Endothelial cell (in vitro differentiated cells): ENCODE measurements at regions not wholly inside any gene's neighbourhood (a gene's known extent, or its start where the extent isn't known, plus 50 kb on each side); places are given as distances from the start of the nearest gene placed in this dataset.

Experiments used
- DNase-seq: peaks from one replicate; pipeline ENCODE4 v3.0.0; 2021; ENCODE audit warnings: low spot score
- H3K27ac Mint-ChIP-seq: one replicate; pipeline ENCODE4 v1.8.0; 2021; ENCODE audit warnings: mixed read lengths, inconsistent platforms; ENCODE audit not compliant: unreplicated experiment
- H3K27me3 Mint-ChIP-seq: one replicate; pipeline ENCODE4 v1.8.0; 2021; ENCODE audit warnings: mild to moderate bottlenecking, moderate library complexity, mixed read lengths, inconsistent platforms; ENCODE audit not compliant: unreplicated experiment
- H3K36me3 Mint-ChIP-seq: one replicate; pipeline ENCODE4 v1.8.0; 2021; ENCODE audit warnings: mild to moderate bottlenecking, low read depth, mixed read lengths, inconsistent platforms; ENCODE audit not compliant: unreplicated experiment
- H3K4me1 Mint-ChIP-seq: one replicate; pipeline ENCODE4 v1.8.0; 2021; ENCODE audit warnings: mild to moderate bottlenecking, mixed read lengths, inconsistent platforms; ENCODE audit not compliant: unreplicated experiment
- H3K4me3 Mint-ChIP-seq: one replicate; pipeline ENCODE4 v1.8.0; 2021; ENCODE audit warnings: mild to moderate bottlenecking, mixed read lengths, inconsistent platforms; ENCODE audit not compliant: unreplicated experiment
- H3K9me3 Mint-ChIP-seq: one replicate; pipeline ENCODE4 v1.8.0; 2021; ENCODE audit warnings: mixed read lengths, inconsistent platforms; ENCODE audit not compliant: unreplicated experiment
- TF ChIP-seq, protein P1 (sequence below): fragments of 200-600 bp; sonication (generic); IDR thresholded peaks from one replicate; pipeline ENCODE4 v1.5.0; 2021; ENCODE audit warnings: antibody characterized with exemption; ENCODE audit not compliant: unreplicated experiment

DNA sequence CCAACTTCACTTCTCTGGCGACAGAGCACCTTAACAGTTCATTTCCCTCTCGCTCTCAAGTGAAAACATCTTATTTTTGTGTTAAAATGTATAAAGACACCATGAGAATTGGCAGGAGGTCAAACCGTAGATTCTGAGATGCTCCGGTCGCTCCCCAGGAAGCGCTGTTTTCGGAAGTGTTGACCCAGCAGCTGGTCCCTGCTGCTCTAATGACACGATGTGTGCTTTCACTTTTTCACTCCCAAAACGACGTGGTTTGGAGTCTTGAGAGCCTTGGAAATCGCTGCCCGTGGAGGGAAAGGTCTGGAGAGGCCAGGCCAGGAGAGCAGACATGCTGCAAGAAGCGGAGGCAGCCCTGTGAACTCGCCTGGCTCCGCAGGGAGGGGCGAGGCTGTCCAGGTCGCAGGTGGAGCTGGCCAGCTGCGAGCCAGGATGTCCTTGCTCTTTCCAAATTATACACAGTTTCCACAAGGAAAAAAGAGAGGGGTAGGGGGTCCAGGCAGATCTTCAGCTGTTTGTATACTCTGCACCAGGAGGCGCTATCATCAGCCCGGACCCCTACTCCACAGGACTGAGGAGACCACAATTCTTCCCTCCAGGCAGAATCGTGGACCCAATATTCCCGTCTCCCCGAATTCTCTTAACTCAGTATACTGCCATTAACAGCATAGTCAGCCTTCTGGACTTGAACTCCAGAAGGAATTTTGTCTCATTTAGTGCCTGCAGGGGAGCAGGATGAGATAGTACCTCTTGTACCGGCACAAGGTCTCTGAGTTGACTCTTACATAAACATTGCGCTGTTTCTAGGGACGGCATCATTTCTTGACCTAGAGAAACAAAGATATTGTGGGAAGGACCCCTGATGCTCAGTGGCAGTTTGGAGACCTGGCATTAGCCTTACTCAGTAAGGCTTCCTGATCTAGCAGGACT is 248.6 kb upstream of the ANKRD55 start:
- Mint-ChIP-seq H3K27ac (peak overlapping the region; percentile 88), H3K4me3 (peak overlapping the region; percentile 86), H3K9me3 (no peaks in the 10 kb centered on the region), H3K4me1 (peaks cover 27% of the 10 kb centered on the region), H3K27me3 (no peaks in the 10 kb centered on the region), H3K36me3 (peaks cover 2% of the 10 kb centered on the region)
- peak; percentile 52 for DNase-seq
- TF ChIP-seq, protein P1, sequence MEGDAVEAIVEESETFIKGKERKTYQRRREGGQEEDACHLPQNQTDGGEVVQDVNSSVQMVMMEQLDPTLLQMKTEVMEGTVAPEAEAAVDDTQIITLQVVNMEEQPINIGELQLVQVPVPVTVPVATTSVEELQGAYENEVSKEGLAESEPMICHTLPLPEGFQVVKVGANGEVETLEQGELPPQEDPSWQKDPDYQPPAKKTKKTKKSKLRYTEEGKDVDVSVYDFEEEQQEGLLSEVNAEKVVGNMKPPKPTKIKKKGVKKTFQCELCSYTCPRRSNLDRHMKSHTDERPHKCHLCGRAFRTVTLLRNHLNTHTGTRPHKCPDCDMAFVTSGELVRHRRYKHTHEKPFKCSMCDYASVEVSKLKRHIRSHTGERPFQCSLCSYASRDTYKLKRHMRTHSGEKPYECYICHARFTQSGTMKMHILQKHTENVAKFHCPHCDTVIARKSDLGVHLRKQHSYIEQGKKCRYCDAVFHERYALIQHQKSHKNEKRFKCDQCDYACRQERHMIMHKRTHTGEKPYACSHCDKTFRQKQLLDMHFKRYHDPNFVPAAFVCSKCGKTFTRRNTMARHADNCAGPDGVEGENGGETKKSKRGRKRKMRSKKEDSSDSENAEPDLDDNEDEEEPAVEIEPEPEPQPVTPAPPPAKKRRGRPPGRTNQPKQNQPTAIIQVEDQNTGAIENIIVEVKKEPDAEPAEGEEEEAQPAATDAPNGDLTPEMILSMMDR, result peak; percentile 47

DNA sequence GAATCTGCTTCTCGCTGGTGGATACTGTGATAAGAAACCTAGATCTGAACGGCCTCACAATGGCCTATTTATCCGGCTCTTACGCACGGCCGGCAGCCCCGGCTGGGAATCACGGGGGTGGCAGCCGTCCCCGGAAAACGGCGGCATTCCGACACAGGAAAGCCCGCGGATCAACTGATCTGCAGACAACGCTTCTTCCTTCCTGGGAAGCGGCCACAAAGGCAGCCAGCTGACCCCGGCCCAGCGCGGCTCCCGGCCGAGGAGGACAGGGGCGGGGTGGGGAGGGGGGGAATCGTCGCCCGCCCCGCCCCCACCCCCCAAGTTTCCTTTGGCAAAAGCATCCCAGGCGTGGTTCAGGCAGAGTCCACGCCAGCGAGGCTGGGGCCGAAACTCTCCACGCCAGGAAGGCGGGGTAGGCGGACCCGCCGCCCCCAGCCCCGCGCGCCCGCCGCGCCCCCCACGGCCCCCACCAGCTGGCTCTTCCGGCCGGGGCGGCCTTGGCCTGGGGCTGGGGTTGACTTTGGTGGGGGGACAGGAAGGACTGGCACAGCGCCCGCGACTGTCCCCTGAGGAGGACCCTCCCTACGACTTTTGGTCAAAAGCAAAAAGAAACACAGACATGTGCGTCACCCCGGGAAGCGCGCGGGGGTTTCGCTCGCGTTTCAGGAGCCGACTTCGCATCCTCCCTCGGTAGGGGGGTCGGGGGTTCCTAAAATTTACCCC is 247.7 kb upstream of the ANKRD55 start:
- peak; percentile 76 for DNase-seq

DNA sequence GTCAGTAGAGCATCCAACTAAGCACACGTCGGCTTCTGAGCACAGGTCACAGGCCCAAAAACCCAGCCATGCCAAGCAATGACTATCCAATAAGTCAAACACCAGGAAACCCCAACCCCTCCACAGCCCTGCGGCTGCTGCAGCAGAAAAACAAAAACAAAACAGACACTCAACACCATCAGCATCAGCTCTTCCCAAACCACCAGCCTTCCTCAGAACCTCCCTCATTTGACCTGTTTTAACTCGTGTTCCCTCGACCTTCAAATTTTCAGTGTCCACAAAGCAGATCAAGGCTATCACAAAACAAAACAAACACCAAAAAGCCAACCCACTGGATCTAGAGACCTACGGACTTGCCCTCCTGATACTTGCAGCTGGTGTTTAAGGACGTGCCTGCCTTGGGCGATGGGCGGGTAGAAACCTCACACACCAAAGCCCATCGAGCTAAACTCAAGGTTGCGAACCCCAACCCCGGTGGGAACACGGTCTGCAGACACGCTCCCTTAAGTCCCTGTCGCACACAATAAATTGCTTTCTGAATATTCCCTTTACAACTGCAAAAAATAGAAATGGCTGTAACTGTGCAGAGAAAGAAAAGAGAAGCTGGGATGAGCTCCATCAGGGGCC is 247.1 kb upstream of the ANKRD55 start:
- DNase-seq, result no peak
- Mint-ChIP-seq H3K27me3 (no peaks in the 10 kb centered on the region), H3K9me3 (no peaks in the 10 kb centered on the region), H3K4me1 (peaks cover 34% of the 10 kb centered on the region), H3K27ac (peak overlapping the region; percentile 88), H3K36me3 (no peaks in the 10 kb centered on the region), H3K4me3 (peak overlapping the region; percentile 37)
- TF ChIP-seq, protein P1, result no peak

More for the DNA sequence above, 247.7 kb upstream of the ANKRD55 start:
- Mint-ChIP-seq H3K36me3 (no peaks in the 10 kb centered on the region), H3K27ac (peak overlapping the region; percentile 88), H3K9me3 (no peaks in the 10 kb centered on the region), H3K27me3 (no peaks in the 10 kb centered on the region), H3K4me3 (peak overlapping the region; percentile 86), H3K4me1 (peaks cover 33% of the 10 kb centered on the region)
- TF ChIP-seq, protein P1, result no peak

DNA sequence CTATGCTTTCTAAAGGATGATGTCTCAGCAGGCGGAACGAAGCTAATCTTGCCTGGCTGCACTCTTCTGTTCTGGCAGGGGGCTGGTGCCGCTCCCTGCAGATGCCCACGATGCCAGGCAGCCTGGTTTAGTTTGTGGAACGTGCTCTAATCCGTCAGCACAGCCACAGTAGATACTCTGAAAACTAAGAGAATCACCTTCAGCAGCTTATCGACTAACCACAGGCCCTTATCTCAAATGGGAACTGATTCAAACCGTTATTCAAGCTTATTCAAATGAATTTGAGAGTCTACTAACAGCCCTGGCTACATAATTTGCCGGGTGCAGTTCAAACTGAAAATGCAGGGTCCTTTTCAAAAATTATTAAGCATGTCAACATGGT is 246.6 kb upstream of the ANKRD55 start:
- TF ChIP-seq, protein P1, result no peak
- Mint-ChIP-seq H3K4me3 (peak overlapping the region; percentile 37), H3K36me3 (no peaks in the 10 kb centered on the region), H3K4me1 (peaks cover 34% of the 10 kb centered on the region), H3K27me3 (no peaks in the 10 kb centered on the region), H3K27ac (peak overlapping the region; percentile 88), H3K9me3 (no peaks in the 10 kb centered on the region)
- DNase-seq, result no peak
